ENCODE measurements at regions not wholly inside any gene's neighbourhood (a gene's known extent, or its start where the extent isn't known, plus 50 kb on each side); places are given as distances from the start of the nearest gene placed in this dataset.

- TF ChIP-seq CTCF (conservative IDR thresholded peaks at IDR 0.05 in 1 of 2, IDR thresholded peaks at IDR 0.05 in 1 of 2; ENCODE audit: extremely low read depth in 1 of 2, insufficient read depth in 1 of 2, low read depth in 1 of 2, low read length in 2 of 2) (no peak), EZH2 (IDR thresholded peaks at IDR 0.05; ENCODE audit: borderline replicate concordance, low read length) (no peak)
Measured at GRCh38 chr5:176741561-176742211, 68.7 kb upstream of the UNC5A start.

Data from mammary epithelial cell (primary cell).